Astrocyte (in vitro differentiated cells and primary cell): ENCODE measurements at regions not wholly inside any gene's neighbourhood (a gene's known extent, or its start where the extent isn't known, plus 50 kb on each side); places are given as distances from the start of the nearest gene placed in this dataset.
"Not testable (repeated sequence)": the region's sequence is repeated elsewhere in the genome, so short reads cannot be mapped to it uniquely, and the experiment has no call there.

Experiments
- EZH2 ChIP-seq: IDR thresholded peaks from 2 replicates; pipeline ENCODE4 v1.6.1; 2012; ENCODE audit warnings: mild to moderate bottlenecking, low read length, inconsistent platforms; ENCODE audit not compliant: insufficient read depth
- TF ChIP-seq, protein P1 (sequence below): IDR thresholded peaks from 2 replicates; pipeline ENCODE4 v1.5.1; 2011; ENCODE audit warnings: low read depth, mild to moderate bottlenecking, inconsistent platforms, low read length, moderate library complexity; ENCODE audit not compliant: insufficient read depth

DNA sequence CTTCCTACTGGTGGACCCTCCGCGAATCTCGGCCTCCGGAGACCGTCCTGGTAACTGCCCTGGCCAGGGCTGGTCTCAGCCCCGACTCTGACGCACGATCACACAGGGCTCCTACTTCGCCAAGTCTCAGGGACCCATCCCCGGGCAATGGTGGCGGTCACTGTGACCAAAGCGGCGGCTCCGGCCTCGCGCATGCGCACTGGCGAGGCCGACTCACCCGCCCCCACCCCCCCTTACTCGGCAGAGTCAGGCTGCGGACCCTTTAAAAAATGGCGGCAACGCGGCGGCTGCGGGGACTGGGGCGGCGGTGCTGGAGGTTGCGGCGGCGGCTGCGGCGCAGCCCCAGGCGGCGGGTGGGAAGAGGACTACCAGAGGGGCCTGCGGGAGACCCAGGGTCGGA, 1581.3 kb downstream of the FOXD4L5 start:
- TF ChIP-seq, protein P1, sequence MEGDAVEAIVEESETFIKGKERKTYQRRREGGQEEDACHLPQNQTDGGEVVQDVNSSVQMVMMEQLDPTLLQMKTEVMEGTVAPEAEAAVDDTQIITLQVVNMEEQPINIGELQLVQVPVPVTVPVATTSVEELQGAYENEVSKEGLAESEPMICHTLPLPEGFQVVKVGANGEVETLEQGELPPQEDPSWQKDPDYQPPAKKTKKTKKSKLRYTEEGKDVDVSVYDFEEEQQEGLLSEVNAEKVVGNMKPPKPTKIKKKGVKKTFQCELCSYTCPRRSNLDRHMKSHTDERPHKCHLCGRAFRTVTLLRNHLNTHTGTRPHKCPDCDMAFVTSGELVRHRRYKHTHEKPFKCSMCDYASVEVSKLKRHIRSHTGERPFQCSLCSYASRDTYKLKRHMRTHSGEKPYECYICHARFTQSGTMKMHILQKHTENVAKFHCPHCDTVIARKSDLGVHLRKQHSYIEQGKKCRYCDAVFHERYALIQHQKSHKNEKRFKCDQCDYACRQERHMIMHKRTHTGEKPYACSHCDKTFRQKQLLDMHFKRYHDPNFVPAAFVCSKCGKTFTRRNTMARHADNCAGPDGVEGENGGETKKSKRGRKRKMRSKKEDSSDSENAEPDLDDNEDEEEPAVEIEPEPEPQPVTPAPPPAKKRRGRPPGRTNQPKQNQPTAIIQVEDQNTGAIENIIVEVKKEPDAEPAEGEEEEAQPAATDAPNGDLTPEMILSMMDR: not testable (repeated sequence)
- not testable (repeated sequence) for TF ChIP-seq EZH2
